ENCODE measurements at regions not wholly inside any gene's neighbourhood (a gene's known extent, or its start where the extent isn't known, plus 50 kb on each side); places are given as distances from the start of the nearest gene placed in this dataset.

GRCh38 chr6:167475947-167476346 is 151.1 kb downstream of the TTLL2 start:
- TF ChIP-seq ZNF384 (IDR thresholded peaks at IDR 0.05) (no peak), LEF1 (IDR thresholded peaks at IDR 0.05; ENCODE audit: borderline replicate concordance) (no peak), NFRKB (IDR thresholded peaks at IDR 0.05) (no peak), SP1 (IDR thresholded peaks at IDR 0.05) (no peak), BHLHE40 (IDR thresholded peaks at IDR 0.05; ENCODE audit: borderline replicate concordance) (no peak), FOXM1 (IDR thresholded peaks at IDR 0.05; ENCODE audit: borderline replicate concordance) (no peak), ARNT (IDR thresholded peaks at IDR 0.05) (no peak), SUZ12 (IDR thresholded peaks at IDR 0.05) (no peak), FOXK2 (IDR thresholded peaks at IDR 0.05) (no peak), TARDBP (IDR thresholded peaks at IDR 0.05) (no peak), FOXA1 (IDR thresholded peaks at IDR 0.05) (no peak), HDGF (IDR thresholded peaks at IDR 0.05; ENCODE audit: borderline replicate concordance) (no peak), L3MBTL2 (conservative IDR thresholded peaks at IDR 0.05) (no peak), PKNOX1 (IDR thresholded peaks at IDR 0.05) (no peak), ELF4 (IDR thresholded peaks at IDR 0.05) (no peak), CTBP1 (IDR thresholded peaks at IDR 0.05; ENCODE audit: borderline replicate concordance) (no peak)
- ChIA-PET POLR2A (no interaction called here), CTCF (no interaction called here)
- no peak for DNase-seq (ENCODE audit: extremely low spot score)

- TF ChIP-seq HDGF (IDR thresholded peaks at IDR 0.05; ENCODE audit: borderline replicate concordance): no peak
- TF ChIP-seq ELF4 (IDR thresholded peaks at IDR 0.05): no peak
- no peak for TF ChIP-seq ARNT (IDR thresholded peaks at IDR 0.05)
- TF ChIP-seq FOXA1 (IDR thresholded peaks at IDR 0.05): no peak
- no peak for TF ChIP-seq TARDBP (IDR thresholded peaks at IDR 0.05)
- no peak for TF ChIP-seq LEF1 (IDR thresholded peaks at IDR 0.05; ENCODE audit: borderline replicate concordance)
- no peak for TF ChIP-seq BHLHE40 (IDR thresholded peaks at IDR 0.05; ENCODE audit: borderline replicate concordance)
- TF ChIP-seq FOXM1 (IDR thresholded peaks at IDR 0.05; ENCODE audit: borderline replicate concordance): no peak
- TF ChIP-seq SUZ12 (IDR thresholded peaks at IDR 0.05): no peak
- TF ChIP-seq ZNF384 (IDR thresholded peaks at IDR 0.05): no peak
- no peak for TF ChIP-seq FOXK2 (IDR thresholded peaks at IDR 0.05)
- TF ChIP-seq PKNOX1 (IDR thresholded peaks at IDR 0.05): no peak
- no peak for TF ChIP-seq CTBP1 (IDR thresholded peaks at IDR 0.05; ENCODE audit: borderline replicate concordance)
- no peak for TF ChIP-seq NFRKB (IDR thresholded peaks at IDR 0.05)
- TF ChIP-seq L3MBTL2 (conservative IDR thresholded peaks at IDR 0.05): no peak
- TF ChIP-seq SP1 (IDR thresholded peaks at IDR 0.05): no peak
- CTCF ChIA-PET: interaction anchor here (0.6 kb wide), 1 partner anchor 267 kb away, joined by 12 read pairs; no protein-coding TSS in a partner anchor
- POLR2A ChIA-PET: no interaction called here
- DNase-seq (ENCODE audit: extremely low spot score): no peak
Observed at GRCh38 chr6:167476844-167477595, 152.1 kb downstream of the TTLL2 start.

GRCh38 chr6:167477688-167478087 is 152.8 kb downstream of the TTLL2 start:
- ChIA-PET CTCF (no interaction called here), POLR2A (no interaction called here)
- no peak for DNase-seq (ENCODE audit: extremely low spot score)
- TF ChIP-seq NFRKB (IDR thresholded peaks at IDR 0.05): no peak
- no peak for TF ChIP-seq ELF4 (IDR thresholded peaks at IDR 0.05)

- POLR2A ChIA-PET: no interaction called here
- no peak for TF ChIP-seq PKNOX1 (IDR thresholded peaks at IDR 0.05)
- no peak for TF ChIP-seq HDGF (IDR thresholded peaks at IDR 0.05; ENCODE audit: borderline replicate concordance)
- no peak for TF ChIP-seq ZNF384 (IDR thresholded peaks at IDR 0.05)
- no peak for TF ChIP-seq ARNT (IDR thresholded peaks at IDR 0.05)
- TF ChIP-seq FOXK2 (IDR thresholded peaks at IDR 0.05): no peak
- TF ChIP-seq NFRKB (IDR thresholded peaks at IDR 0.05): no peak
- no peak for TF ChIP-seq TARDBP (IDR thresholded peaks at IDR 0.05)
- TF ChIP-seq SUZ12 (IDR thresholded peaks at IDR 0.05): no peak
- no peak for TF ChIP-seq ELF4 (IDR thresholded peaks at IDR 0.05)
- CTCF ChIA-PET: no interaction called here
- no peak for DNase-seq (ENCODE audit: extremely low spot score)
Observed at GRCh38 chr6:167479301-167479700, 154.4 kb downstream of the TTLL2 start.

GRCh38 chr6:167479901-167480648 is 155.2 kb downstream of the TTLL2 start:
- CTCF ChIA-PET: no interaction called here
- no peak for TF ChIP-seq LEF1 (IDR thresholded peaks at IDR 0.05; ENCODE audit: borderline replicate concordance)
- no peak for TF ChIP-seq PKNOX1 (IDR thresholded peaks at IDR 0.05)
- TF ChIP-seq L3MBTL2 (conservative IDR thresholded peaks at IDR 0.05): no peak
- TF ChIP-seq NFRKB (IDR thresholded peaks at IDR 0.05): no peak
- no peak for TF ChIP-seq CTBP1 (IDR thresholded peaks at IDR 0.05; ENCODE audit: borderline replicate concordance)
- no peak for TF ChIP-seq BHLHE40 (IDR thresholded peaks at IDR 0.05; ENCODE audit: borderline replicate concordance)
- TF ChIP-seq SP1 (IDR thresholded peaks at IDR 0.05): no peak
- TF ChIP-seq HDGF (IDR thresholded peaks at IDR 0.05; ENCODE audit: borderline replicate concordance): no peak
- no peak for TF ChIP-seq ELF4 (IDR thresholded peaks at IDR 0.05)
- no peak for DNase-seq (ENCODE audit: extremely low spot score)
- POLR2A ChIA-PET: no interaction called here

Measured in HEK293T (cell line).